K562 (cell line): ENCODE measurements at regions not wholly inside any gene's neighbourhood (a gene's known extent, or its start where the extent isn't known, plus 50 kb on each side); places are given as distances from the start of the nearest gene placed in this dataset.

Experiments used
- ARID3A ChIP-seq: IDR thresholded peaks from 2 replicates; pipeline ENCODE4 v1.6.1; 2012; ENCODE audit warnings: low read depth, low read length, improper control_type of control experiment, borderline replicate concordance
- ATF6 ChIP-seq: sonication (generic); formaldehyde crosslinking; IDR thresholded peaks from 2 replicates; pipeline ENCODE4 v1.4.0; 2020; ENCODE audit warnings: mild to moderate bottlenecking, missing genetic modification reagents
- CBFA2T3 ChIP-seq: fragments of 450-650 bp; IDR thresholded peaks from 2 replicates; pipeline ENCODE4 v1.6.1; 2017
- CBX8 ChIP-seq: fragments of 200-600 bp; sonication (generic); IDR thresholded peaks from 2 replicates; pipeline ENCODE4 v1.6.1; 2012; ENCODE audit warnings: borderline replicate concordance, mixed run types, low read depth, mild to moderate bottlenecking, moderate library complexity, mixed read lengths, low read length, control low read depth, inconsistent platforms; ENCODE audit not compliant: poor library complexity, severe bottlenecking; ENCODE audit errors: extremely low read depth
- CREM ChIP-seq: IDR thresholded peaks from 2 replicates; pipeline ENCODE4 v1.6.1; 2014; ENCODE audit warnings: antibody characterized with exemption, low read depth
- CTBP1 ChIP-seq: fragments of 450-650 bp; IDR thresholded peaks from 2 replicates; pipeline ENCODE4 v1.6.1; 2016; ENCODE audit warnings: borderline replicate concordance
- DLX4 ChIP-seq: fragments of 250-450 bp; sonication (Bioruptor Pico); IDR thresholded peaks from 2 replicates; pipeline ENCODE4 v1.6.1; 2021; ENCODE audit warnings: mild to moderate bottlenecking
- ETV1 ChIP-seq: fragments of 450-650 bp; conservative IDR thresholded peaks from 2 replicates; pipeline ENCODE4 v1.6.1; 2016; ENCODE audit warnings: missing genetic modification characterization, control low read depth, low read depth, missing compliant biosample characterization
- HMBOX1 ChIP-seq: sonication (generic); IDR thresholded peaks from 2 replicates; pipeline ENCODE4 v1.6.1; 2016
- KAT7 ChIP-seq: sonication (generic); formaldehyde crosslinking; IDR thresholded peaks from 2 replicates; pipeline ENCODE4 v1.8.0; 2022; ENCODE audit warnings: missing genetic modification reagents, mild to moderate bottlenecking, borderline replicate concordance
- LEF1 ChIP-seq: fragments of 450-650 bp; IDR thresholded peaks from 2 replicates; pipeline ENCODE4 v1.6.1; 2016; ENCODE audit warnings: mild to moderate bottlenecking
- MEIS2 ChIP-seq: fragments of 450-650 bp; IDR thresholded peaks from 2 replicates; pipeline ENCODE4 v1.6.1; 2014; ENCODE audit warnings: mild to moderate bottlenecking; ENCODE audit not compliant: partially characterized antibody
- NCOA1 ChIP-seq: fragments of 450-650 bp; IDR thresholded peaks from 2 replicates; pipeline ENCODE4 v1.6.1; 2016; ENCODE audit warnings: low read depth
- NR4A1 ChIP-seq, 2 experiments: fragments of 250-450 bp in 1 of 2; fragments of 450-650 bp in 1 of 2; sonication (Bioruptor Pico) in 1 of 2; IDR thresholded peaks; 2 replicates each; pipeline versions ENCODE4 v1.4.0 to v1.6.1; 2016 to 2020; ENCODE audit warnings: mild to moderate bottlenecking in 2 of 2, missing compliant biosample characterization in 1 of 2, missing genetic modification characterization in 1 of 2, moderate library complexity in 1 of 2
- TAF1 ChIP-seq: IDR thresholded peaks from 2 replicates; pipeline ENCODE4 v1.6.1; 2011; ENCODE audit warnings: mild to moderate bottlenecking, low read length, moderate library complexity; ENCODE audit not compliant: insufficient read depth, control insufficient read depth, severe bottlenecking; ENCODE audit errors: extremely low read depth
- TAF15 ChIP-seq: fragments of 200-400 bp; formaldehyde crosslinking; IDR thresholded peaks from 2 replicates; pipeline ENCODE4 v1.6.1; 2017; ENCODE audit warnings: mild to moderate bottlenecking, low read depth, low read length, moderate library complexity
- TFAP4 ChIP-seq: sonication (generic); formaldehyde crosslinking; IDR thresholded peaks from 2 replicates; pipeline ENCODE4 v1.8.0; 2022; ENCODE audit warnings: missing genetic modification reagents, mild to moderate bottlenecking, moderate library complexity, borderline replicate concordance
- TFE3 ChIP-seq: fragments of 450-650 bp; formaldehyde crosslinking; IDR thresholded peaks from 2 replicates; pipeline ENCODE4 v1.4.0; 2020; ENCODE audit warnings: mild to moderate bottlenecking, mixed read lengths
- TSC22D4 ChIP-seq: fragments of 450-650 bp; IDR thresholded peaks from 2 replicates; pipeline ENCODE4 v1.6.1; 2016; ENCODE audit warnings: missing genetic modification characterization, missing biosample characterization, control low read depth
- ZNF384 ChIP-seq: IDR thresholded peaks from 2 replicates; pipeline ENCODE4 v1.6.1; 2012; ENCODE audit warnings: low read depth, low read length, improper control_type of control experiment

- 0 out of 2 replicates have a peak, but pooled peaks have one; percentile 11 for TF ChIP-seq ATF6 (CRISPR knock-in tag)
- peak; percentile 49 for TF ChIP-seq ETV1
- peak; percentile 61 for TF ChIP-seq LEF1
- peak; percentile 97 for TF ChIP-seq CBFA2T3
- TF ChIP-seq TFE3: no peak
- TF ChIP-seq NR4A1 (CRISPR knock-in tag; IDR thresholded peaks at IDR 0.05): no peak
- TF ChIP-seq NR4A1 (tag; IDR thresholded peaks at IDR 0.05): no peak
- no peak for TF ChIP-seq KAT7 (CRISPR knock-in tag)
- peak; percentile 74 for TF ChIP-seq CTBP1
- peak; percentile 79 for TF ChIP-seq MEIS2
- TF ChIP-seq ZNF384: peak; percentile 25; the same call in 1 of the 2 replicates
- TF ChIP-seq NCOA1: peak; percentile 71; the same call in 1 of the 2 replicates
- TF ChIP-seq CREM: peak; percentile 93
- TF ChIP-seq TFAP4: peak; percentile 47
- TF ChIP-seq TAF1: peak; percentile 38
- TF ChIP-seq HMBOX1: peak; percentile 56; the same call in 1 of the 2 replicates
- TF ChIP-seq TAF15: no peak
- no peak for TF ChIP-seq CBX8
- TF ChIP-seq ARID3A: peak; percentile 55; the same call in 1 of the 2 replicates
- no peak for TF ChIP-seq TSC22D4
- TF ChIP-seq DLX4 (CRISPR knock-in tag): no peak
These were observed 88.7 kb upstream of the KCTD7 start (continued) for GRCh38 chr7:66539902-66540375.
